GM12872 (cell line): ENCODE measurements at regions not wholly inside any gene's neighbourhood (a gene's known extent, or its start where the extent isn't known, plus 50 kb on each side); places are given as distances from the start of the nearest gene placed in this dataset.

Source experiments
- CTCF ChIP-seq: IDR thresholded peaks from 3 replicates; pipeline ENCODE4 v1.5.1; 2011; ENCODE audit warnings: low read depth, mild to moderate bottlenecking, low read length, moderate library complexity; ENCODE audit not compliant: insufficient read depth

GRCh38 chr12:92478692-92479091 is 224.1 kb upstream of the PLEKHG7 start:
- no peak for TF ChIP-seq CTCF

- TF ChIP-seq CTCF, result no peak
These were observed 225.9 kb upstream of the PLEKHG7 start for GRCh38 chr12:92476844-92477243.

- no peak for TF ChIP-seq CTCF
These were observed 229.2 kb upstream of the PLEKHG7 start for GRCh38 chr12:92473564-92473963.

- TF ChIP-seq CTCF, result no peak
These were observed 230.6 kb upstream of the PLEKHG7 start for GRCh38 chr12:92472201-92472600.

GRCh38 chr12:92471551-92471950 is 231.2 kb upstream of the PLEKHG7 start:
- TF ChIP-seq CTCF, result no peak

- TF ChIP-seq CTCF, result no peak
These were observed 232.2 kb upstream of the PLEKHG7 start for GRCh38 chr12:92470608-92471021.

- TF ChIP-seq CTCF, result no peak
These were observed 233.0 kb upstream of the PLEKHG7 start for GRCh38 chr12:92469837-92470236.
